OCI-LY1 (cell line): ENCODE measurements at regions not wholly inside any gene's neighbourhood (a gene's known extent, or its start where the extent isn't known, plus 50 kb on each side); places are given as distances from the start of the nearest gene placed in this dataset.
"Not testable (repeated sequence)": the region's sequence is repeated elsewhere in the genome, so short reads cannot be mapped to it uniquely, and the experiment has no call there.

Experiments used
- EZH2 ChIP-seq: fragments of 200-600 bp; sonication (generic), shearing (Covaris generic); IDR thresholded peaks from 2 replicates; pipeline ENCODE4 v1.8.0; 2017; ENCODE audit warnings: borderline replicate concordance, mixed run types, mild to moderate bottlenecking, antibody characterized with exemption, low read length, moderate library complexity, mixed read lengths
- TF ChIP-seq, protein P1 (sequence below): fragments of 200-600 bp; sonication (generic), shearing (Covaris generic); IDR thresholded peaks from 2 replicates; pipeline ENCODE4 v1.5.1; 2017; ENCODE audit warnings: mild to moderate bottlenecking, antibody characterized with exemption, low read length, moderate library complexity, mixed read lengths

DNA sequence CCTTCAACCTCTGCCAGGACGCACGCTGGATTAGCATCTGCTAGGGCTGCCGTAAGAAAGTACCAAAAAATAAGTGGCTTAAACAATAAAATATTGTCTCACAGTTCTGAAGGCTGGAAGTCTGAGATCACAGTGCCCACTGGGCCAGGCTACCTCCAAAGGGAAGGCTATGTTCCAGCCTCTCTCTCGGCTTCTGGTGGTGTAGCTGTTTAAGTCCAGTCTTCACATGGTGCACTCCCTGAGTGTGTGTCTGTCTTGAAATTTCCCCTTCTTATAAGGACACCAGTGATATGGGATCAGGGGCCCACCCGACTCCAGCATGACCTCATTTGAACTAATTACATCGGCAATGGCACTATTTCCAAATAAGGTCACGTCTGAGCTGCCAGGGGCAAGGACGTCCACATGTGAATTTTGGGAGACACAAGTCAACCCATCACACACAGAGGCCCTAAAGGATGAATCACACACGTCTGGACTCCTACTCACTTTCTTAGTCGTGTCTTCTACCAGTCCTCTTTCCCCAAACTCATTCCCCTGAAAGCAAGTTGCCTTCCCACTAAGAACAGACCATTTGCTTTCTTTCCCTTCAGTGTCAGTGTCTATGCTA is 359.4 kb downstream of the BCL2L11 start:
- TF ChIP-seq, protein P1, sequence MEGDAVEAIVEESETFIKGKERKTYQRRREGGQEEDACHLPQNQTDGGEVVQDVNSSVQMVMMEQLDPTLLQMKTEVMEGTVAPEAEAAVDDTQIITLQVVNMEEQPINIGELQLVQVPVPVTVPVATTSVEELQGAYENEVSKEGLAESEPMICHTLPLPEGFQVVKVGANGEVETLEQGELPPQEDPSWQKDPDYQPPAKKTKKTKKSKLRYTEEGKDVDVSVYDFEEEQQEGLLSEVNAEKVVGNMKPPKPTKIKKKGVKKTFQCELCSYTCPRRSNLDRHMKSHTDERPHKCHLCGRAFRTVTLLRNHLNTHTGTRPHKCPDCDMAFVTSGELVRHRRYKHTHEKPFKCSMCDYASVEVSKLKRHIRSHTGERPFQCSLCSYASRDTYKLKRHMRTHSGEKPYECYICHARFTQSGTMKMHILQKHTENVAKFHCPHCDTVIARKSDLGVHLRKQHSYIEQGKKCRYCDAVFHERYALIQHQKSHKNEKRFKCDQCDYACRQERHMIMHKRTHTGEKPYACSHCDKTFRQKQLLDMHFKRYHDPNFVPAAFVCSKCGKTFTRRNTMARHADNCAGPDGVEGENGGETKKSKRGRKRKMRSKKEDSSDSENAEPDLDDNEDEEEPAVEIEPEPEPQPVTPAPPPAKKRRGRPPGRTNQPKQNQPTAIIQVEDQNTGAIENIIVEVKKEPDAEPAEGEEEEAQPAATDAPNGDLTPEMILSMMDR = not testable (repeated sequence)
- TF ChIP-seq EZH2 = not testable (repeated sequence)
